Stimulated activated CD4-positive, alpha-beta T cell treated with anti-CD3 and anti-CD28 coated beads, Interleukin-4, amount 100 ng/mL, for 48 hours (primary cell): ENCODE measurements at regions not wholly inside any gene's neighbourhood (a gene's known extent, or its start where the extent isn't known, plus 50 kb on each side); places are given as distances from the start of the nearest gene placed in this dataset.
"Not testable (repeated sequence)": the region's sequence is repeated elsewhere in the genome, so short reads cannot be mapped to it uniquely, and the experiment has no call there.

Experiments used
- DNase-seq, 2 donors: peaks; one replicate each; pipeline ENCODE4 v3.0.0-alpha.2; 2020; ENCODE audit warnings: low read depth in 2 of 2

DNA sequence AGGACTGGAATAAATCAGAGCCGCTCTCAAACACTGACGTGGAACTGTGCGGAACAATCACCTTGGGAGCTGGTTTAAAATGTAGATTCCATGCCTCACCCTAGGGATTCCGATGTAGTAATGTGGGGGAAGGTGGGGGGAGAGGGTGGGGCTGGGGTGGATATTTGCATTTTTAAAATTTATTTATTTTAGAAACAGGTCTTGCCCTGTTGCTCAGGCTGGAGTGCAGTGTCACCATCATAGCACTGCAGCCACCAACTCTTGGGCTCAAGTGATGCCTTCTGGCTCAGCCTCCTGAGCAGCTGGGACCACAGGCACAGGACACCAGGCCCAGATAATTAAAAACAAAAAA is 101.9 kb upstream of the SEC22B start:
- DNase-seq = not testable (repeated sequence)

DNA sequence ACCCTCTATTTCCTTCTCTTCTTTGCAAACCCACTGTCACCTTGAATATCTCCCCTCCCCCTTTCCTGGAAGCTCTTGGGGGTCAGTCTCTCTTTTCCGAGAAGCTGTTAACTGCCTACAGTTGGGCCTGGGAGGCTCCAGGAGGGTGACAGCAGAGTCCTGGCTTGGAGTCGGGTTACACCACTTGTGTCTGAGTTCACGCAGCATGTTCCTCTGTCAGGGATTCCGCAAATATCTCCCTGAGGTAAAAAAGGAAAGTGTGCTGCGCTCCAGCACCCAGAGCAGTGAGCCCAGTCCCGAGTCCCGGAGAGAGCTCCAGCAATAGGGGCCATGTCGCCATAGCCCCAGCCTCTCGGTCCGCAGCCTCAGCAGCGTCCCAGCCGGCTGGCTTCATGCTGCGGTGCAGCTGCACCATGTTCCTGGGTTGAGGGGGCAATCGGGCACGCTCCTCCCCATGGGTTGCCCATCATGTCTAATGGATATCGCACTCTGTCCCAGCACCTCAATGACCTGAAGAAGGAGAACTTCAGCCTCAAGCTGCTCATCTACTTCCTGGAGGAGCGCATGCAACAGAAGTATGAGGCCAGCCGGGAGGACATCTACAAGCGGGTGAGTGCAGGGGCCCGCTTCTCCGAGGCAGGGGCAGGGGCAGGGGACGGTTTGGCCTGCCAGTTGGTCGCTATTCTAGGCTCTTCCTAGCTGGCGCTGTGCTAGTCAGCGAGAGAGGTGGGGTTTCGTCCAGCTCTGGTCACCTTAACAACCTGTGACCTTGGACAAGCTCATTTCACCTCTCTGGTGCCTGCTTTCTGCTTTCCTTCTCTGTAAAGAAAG is 101.3 kb upstream of the SEC22B start:
- DNase-seq = not testable (repeated sequence)

DNA sequence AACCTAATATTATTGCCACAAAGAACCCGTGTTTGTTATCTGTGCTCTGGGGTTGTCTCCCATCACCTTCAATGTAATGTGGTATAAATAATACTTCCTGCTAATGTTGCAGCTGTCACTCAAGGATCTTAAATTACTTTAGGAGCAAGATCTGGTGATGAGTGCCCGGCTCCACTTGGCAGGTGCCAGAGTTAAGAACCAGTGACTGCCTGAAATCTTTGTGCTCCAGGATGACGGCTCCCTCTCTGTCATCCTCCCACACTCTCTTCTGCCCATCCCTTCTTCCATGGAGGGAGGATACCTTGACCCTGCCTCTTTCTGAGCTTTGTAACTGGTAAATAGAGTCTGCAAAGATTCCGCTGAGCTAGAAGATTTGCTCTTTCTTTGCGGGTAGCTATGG is 100.4 kb upstream of the SEC22B start:
- DNase-seq = not testable (repeated sequence)

DNA sequence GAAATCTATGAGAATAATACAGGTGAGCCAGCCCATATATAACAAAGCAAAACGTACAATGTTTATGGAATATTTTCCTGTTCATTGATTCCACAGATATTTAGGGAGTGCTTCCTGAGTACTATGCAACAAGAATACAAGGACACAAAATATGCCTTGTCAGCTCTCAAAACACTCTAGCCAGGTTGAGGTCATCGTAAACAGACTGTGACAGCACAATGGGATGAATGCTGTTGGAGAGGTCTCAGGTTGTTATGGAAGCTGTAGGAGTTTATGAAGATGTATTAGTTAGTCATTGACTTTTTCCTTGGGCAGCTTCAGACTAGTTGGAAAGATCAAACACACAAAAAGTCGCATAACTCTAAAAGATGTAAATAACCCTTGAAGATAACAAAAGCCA is 98.1 kb upstream of the SEC22B start:
- not testable (repeated sequence) for DNase-seq

DNA sequence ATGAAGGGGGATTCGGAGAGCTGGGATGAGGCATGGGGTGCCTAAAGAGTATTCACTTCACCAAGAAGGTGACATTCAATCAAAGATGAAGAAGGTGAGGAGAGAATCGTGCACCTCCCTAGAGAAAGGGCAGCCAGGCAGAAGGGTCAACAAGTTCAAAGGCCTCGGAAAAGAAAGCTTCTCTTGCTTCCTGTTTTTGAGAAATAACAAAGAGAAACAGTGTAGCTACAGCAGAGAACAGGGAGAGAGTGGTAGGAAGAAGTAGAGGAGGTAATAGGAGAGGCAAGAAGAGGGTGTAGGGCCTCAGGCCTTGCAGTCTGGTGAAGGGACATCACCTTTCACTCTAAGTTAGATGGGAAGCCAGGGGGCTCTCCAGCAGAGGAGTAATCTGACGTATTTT is 97.0 kb upstream of the SEC22B start:
- DNase-seq = not testable (repeated sequence)

DNA sequence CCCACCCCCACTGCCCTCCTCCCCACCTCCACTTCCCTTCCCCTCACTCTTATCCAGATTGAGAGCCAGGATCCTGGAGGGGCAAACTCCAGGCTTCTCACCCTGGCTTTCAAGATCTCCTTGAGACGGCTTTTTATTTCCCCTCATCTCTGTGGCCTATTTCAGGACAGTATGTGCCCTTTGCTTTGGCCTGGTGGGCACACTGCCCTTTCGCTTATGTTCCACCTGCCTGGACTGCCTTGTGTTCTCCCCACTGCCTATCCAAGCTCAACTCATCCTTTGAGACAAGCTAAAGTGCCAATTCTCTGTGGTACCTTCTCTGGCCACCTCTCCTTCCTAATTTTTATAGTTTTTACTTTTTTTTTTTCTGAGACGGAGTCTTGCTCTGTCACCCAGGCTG is 95.9 kb upstream of the SEC22B start:
- not testable (repeated sequence) for DNase-seq

DNA sequence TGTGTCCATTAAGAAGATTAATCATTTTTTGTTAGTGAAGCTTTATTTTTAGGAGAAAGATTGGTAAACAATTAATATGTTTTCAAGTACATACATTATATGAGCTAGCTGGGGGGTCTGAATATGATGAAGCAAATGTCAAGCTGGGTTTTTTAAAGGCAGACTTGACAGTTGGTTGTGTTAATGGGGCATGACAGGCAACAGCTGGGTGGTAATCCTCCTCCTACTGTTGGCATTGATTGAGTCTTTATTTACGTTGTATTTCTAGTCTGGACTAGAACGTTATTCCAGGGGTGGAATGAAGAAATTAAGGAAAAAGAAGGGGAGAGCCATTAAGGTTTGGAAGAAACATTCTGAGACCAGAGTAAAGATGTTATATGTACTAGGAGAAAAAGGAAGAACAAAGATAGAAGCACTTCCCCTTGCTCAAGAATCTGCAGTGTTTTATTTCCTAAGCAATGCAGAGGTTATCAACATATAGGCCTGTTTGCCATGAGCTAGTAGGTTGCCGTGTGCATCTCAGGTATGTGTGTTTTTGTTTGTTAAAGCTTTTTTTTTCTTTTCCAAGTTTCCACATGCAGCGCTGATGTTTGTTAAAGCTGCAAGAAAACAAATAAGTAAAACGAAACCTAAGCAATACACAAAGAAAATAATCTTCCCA is 95.4 kb upstream of the SEC22B start:
- DNase-seq = not testable (repeated sequence)

DNA sequence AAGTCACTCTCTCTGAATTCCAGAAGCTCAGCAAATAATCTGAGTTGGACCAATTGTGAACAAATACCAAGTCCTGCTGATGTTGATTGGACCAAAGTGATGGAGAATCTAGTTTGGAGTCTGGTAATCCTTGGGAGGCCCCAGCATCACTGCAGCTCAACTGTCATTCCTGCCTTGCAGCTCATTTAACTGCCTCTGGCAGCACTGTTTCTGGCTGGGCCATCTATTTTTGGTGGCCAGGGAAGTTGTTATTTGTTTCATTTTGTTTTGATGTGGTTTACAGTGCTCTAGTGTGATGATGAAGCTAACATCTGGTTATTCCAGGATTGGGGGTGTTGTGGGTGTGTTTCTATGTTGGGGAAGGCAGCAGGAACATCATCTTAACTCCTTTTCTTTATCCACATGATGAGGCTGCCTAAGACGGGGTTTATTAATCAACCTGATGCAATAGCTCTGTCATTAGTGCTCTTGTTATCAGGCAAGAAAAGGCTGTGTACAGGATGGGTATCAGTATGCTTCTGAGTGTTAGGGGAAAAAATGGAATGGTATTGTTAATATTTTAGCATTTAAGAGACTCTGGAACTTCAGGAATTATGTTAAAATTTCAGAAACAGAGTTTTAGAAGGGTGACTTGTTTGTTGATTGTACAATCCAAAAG is 91.7 kb upstream of the SEC22B start:
- not testable (repeated sequence) for DNase-seq

DNA sequence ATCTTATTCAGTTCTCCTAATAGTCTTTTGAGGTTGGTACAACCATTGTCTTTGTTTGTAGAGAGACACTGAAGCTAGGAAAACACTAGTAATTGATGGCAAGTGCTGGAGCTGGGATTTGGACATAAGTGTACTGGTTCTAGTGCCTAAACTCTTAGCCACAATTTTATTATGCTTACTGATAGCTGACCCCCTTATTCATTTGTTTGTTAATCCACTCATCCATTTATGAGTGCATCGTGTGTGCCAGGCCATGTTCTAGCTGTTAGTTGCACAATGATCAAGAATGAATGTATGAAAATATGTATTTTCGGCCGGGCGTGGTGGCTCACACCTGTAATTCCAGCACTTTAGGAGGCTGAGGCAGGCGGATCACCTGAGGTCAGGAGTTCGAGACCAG is 88.2 kb upstream of the SEC22B start:
- not testable (repeated sequence) for DNase-seq

DNA sequence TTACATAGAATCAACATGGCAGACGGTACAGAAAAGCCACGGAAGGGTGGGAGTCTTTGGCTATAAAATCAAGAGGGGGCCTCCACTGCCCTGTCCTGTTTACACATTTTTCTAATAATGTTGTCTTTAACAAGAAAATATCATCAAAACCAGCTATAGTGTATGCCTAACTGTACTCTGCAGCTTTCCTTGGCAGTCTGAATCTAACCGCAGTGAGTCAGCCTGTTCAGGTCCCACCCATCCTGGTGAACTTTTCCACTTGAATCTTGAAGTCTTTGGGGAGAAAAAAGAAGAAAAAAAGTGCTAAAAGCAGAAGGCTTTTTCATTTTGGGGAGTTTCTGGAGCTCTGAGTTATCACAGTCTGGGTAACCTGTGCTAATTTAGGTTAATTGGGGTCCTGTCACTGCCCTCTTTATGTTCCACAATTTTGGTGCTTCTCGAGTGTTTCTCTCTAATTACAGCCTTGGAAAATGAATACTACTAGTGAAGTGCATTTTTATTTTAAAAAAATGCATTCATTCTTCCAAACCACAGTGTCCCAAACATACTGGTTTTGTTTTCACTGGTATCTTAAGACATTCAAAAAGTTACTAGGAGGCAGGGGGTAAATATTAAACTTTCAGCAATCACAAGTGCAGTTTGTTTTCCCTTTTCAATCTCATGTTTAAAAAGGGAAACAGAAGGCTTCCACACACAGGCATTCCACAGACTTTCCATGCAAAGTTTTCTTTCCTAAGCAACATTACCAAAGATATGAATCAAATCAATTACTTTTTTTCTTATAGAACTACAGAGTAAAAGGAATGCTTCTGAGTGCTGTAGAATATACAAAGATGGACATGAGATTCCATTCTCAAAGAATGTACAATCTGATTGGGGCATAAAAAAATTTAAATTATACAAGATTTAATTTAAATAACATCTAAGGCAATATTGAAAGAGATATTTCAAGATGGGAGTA is 86.8 kb upstream of the SEC22B start:
- DNase-seq = not testable (repeated sequence)

DNA sequence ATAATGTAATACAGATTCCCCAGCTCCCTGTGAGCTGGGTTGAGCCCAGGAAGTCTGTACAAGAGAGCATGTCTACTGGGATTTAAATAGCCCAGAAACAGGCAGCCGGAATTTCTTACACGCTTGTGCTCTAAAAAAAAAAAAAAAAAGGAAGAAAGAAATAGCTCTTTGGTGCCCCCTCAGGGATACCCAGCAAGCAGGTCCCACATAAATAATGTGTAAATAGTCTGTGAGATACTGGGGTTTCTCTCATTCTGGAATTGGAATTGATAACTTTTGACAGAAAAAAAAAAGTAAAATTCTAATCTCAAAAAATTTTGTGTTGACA is 81.4 kb upstream of the SEC22B start:
- DNase-seq = not testable (repeated sequence)

DNA sequence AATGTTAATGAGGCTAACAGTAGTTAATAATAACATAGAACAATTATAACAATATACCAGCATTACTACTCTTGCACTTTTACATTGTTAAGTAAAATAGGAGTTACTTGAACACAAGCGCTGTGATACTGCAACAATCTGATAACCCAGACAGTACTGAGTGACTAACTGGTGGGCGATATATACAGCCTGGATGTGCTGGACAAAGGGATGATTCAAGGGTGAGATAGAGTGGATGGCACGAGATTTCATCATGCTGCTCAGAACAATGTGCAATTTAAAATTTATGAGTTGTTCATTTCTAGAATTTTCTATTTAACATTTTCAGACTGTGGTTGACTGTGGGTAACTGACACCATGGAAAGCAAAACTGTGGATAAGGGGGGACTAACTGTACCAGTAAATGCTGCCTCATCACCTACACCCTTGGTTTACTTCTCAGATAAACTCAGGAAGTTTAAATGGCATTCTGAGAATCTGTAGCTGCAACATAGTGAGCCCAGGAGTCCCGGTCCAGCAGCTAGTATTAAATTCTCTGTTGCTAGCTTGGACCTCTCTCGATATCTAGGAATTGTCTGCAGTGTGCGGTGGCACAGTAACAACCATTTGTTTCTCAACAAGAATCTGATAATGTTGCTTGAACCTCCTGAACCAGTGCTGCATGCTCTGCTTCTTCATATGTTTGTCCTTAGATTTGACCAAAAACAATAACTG is 80.9 kb upstream of the SEC22B start:
- not testable (repeated sequence) for DNase-seq

DNA sequence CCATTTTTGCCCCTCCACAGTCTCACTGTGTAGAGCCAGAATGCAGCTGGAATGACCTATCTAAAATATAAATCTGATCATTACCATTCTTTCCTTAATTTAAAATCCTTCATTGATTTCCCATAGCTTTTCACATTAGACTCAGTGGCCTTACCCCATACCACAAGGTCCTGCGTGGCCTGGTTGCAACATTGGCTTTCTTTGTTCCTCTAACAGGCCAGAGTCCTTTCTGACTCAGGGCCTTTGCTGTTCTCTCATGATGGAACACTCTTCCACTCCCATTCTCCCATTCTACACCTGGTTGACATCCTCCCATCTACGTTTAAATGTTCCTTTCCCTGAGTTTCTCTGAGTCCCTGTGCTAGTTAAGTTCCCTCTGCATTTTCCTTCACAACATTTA is 74.4 kb upstream of the SEC22B start:
- not testable (repeated sequence) for DNase-seq

DNA sequence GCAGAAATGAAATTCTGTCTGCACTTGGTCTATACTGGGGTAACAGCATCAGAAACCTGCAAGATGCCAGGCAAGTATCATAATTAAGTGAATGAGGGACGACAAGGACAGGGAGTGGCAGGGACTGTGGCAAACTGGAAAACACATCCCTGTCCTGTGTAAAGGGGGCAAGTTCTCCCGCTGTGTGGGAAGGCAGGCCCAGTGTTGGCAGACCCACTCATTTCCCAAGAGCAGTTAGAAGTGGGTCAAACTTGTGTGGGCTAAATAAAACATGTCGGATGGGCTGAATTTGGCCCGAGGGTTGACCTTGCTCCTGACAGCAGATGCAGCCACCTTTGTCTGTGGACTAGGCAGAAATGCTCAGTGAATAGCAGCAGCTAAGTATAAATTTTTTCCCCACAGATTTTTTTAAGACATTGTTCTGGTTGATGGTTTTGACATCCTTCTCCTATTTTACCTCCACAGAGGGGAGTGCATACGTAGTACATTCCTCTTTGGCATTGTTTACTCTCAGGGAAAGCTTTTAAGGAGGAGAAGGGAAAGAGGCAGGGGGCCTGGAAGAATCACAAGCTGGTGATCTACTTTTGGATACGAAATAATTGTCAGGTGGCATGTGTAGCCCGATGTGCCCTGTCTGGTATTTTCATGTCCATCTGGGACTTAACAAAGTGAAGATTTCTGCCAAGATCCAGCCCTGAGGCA is 72.6 kb upstream of the SEC22B start:
- not testable (repeated sequence) for DNase-seq

DNA sequence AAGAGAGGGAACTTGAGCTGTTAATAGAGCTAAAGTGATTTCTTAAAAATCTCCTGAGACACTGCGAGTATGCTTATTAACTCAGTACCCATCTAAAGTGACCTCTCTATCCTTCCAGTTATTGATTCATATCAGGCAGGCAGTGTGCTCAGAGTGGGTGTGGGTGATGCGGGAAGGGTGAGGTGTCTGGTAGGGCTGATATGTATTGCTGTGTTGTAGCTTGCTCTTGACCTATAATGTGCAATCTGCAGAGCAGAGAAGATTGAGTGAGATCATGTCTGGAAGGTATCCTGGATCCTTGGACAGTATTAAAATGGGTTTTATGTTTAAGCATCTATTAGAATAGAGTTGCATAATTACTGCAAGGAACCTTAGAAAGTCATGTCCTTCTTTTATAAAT is 71.9 kb upstream of the SEC22B start:
- not testable (repeated sequence) for DNase-seq

DNA sequence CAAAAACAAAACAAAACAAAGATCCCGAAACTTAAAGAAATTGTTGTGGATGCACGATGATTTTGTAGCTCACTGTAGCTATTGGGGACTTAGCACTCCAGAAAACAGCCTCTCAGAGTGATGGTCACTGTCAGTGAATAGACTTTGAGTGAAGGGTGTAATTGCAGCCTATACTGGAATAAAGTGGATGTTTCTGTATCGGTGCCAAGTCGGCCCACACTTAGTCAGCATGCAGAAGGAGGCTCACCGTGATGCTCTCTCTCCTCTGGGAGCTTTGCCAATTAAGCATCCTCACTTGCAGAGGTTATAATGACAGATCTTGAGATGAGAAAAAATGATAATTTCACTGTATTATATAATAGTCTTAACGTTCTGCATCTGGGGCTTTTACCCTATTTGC is 67.5 kb upstream of the SEC22B start:
- not testable (repeated sequence) for DNase-seq

DNA sequence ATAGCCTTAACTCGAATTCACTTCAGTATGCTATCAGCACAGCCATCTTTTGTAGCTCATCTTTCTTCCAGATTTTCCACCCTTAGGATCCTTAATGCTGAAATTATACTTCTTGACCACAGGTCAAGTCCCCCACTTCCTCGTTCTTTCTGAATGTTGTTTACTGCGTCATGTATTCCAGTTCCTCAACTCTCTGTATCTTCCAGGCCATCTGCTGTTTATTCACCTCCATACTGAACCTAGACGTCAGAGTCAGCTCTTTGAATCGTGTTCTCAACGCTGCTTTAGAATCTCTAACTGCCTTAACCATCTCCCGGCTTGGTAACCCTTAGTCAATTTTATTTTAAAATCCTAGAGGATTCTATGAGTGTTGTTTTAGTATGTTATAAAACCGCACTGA is 66.3 kb upstream of the SEC22B start:
- DNase-seq = not testable (repeated sequence)

DNA sequence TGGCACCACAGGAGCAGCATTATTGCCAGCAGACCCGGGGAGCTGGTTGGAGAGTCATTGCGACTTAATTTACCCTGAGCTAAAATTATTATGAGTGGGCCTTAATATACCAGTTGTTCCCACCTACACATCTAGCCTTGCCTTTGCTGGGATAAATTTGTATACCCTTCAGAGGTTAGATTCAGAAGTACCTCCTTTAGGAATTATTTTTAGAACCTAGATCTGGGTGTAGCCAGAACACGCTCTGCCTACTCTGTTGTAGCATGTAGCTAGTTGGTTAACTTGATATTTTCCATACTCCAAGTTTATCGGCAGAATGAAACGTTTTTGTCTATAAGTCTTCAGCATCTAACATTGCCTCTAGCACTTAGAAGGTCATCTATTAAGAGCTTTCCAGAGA is 65.5 kb upstream of the SEC22B start:
- not testable (repeated sequence) for DNase-seq

DNA sequence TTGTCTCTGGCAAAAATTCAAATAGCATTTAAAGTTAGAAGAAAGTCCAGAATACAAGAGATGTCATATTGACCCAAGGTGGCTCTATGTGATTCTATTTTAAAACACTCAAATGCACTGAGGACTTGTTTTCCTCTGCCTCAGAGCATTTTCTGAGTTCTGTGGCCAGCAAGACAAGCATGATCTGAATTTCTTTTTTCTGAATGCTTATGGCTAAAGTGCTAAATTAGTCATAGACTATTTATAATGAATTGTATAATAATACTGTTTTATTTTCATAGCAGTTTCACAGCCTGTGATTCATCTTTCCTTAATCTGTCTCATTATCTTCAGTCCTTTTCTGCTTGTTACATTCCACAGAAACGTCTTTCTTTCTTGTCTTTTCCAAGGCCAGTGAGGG is 63.9 kb upstream of the SEC22B start:
- DNase-seq = not testable (repeated sequence)

DNA sequence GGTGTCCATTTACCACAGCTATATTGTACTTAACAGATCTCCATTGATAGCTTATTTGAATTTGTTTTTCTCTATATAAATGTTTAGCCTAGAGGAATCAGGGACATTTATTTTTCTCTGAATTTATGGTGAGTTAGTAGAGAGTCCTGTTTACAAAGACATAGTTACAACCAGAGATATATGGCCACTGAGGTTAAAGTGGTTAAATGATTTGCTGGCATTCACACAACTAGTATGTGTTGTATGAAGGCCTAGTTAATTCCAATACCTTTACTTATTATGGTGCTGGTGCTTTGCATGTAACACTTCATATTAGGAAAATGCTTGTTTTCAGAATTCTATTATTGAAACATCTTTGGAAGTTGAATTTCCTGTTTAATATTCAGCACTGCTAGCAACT is 63.0 kb upstream of the SEC22B start:
- not testable (repeated sequence) for DNase-seq
